DOHH2 (cell line): ENCODE measurements at regions not wholly inside any gene's neighbourhood (a gene's known extent, or its start where the extent isn't known, plus 50 kb on each side); places are given as distances from the start of the nearest gene placed in this dataset.

Experiments
- H3F3A ChIP-seq: fragments of 200-600 bp; sonication (generic), shearing (Covaris generic); 2 replicates; pipeline ENCODE4 v1.6.0; 2016; ENCODE audit warnings: antibody characterized with exemption, mild to moderate bottlenecking; ENCODE audit not compliant: control insufficient read depth, insufficient read depth
- H3K27ac ChIP-seq: fragments of 200-600 bp; sonication (generic); 2 replicates; pipeline ENCODE4 v1.5.1; 2014; ENCODE audit warnings: low read depth, mild to moderate bottlenecking, low read length, moderate library complexity
- H3K27me3 ChIP-seq: fragments of 200-600 bp; sonication (generic); 2 replicates; pipeline ENCODE4 v1.6.1; 2014; ENCODE audit warnings: mild to moderate bottlenecking, low read length, mixed read lengths; ENCODE audit not compliant: control insufficient read depth
- H3K36me3 ChIP-seq: fragments of 200-600 bp; sonication (generic); 2 replicates; pipeline ENCODE4 v1.6.1; 2014; ENCODE audit warnings: mild to moderate bottlenecking, low read length, moderate library complexity, mixed read lengths; ENCODE audit not compliant: control insufficient read depth
- H3K4me1 ChIP-seq: fragments of 200-600 bp; sonication (generic); 2 replicates; pipeline ENCODE4 v1.6.1; 2014; ENCODE audit warnings: mild to moderate bottlenecking, low read length, mixed read lengths; ENCODE audit not compliant: control insufficient read depth
- H3K4me2 ChIP-seq: fragments of 200-600 bp; sonication (generic); 2 replicates; pipeline ENCODE4 v1.6.0; 2014; ENCODE audit warnings: mild to moderate bottlenecking, low read length, moderate library complexity
- H3K4me3 ChIP-seq: fragments of 200-600 bp; sonication (generic); 2 replicates; pipeline ENCODE4 v1.5.1; 2014; ENCODE audit warnings: mild to moderate bottlenecking, low read length, mixed read lengths
- H3K79me2 ChIP-seq: fragments of 200-600 bp; sonication (generic); 2 replicates; pipeline ENCODE4 v1.6.1; 2014; ENCODE audit warnings: mild to moderate bottlenecking, low read length, mixed read lengths; ENCODE audit not compliant: control insufficient read depth
- H3K9me2 ChIP-seq: fragments of 200-600 bp; sonication (generic); replicated peaks from 2 replicates; pipeline ENCODE4 v1.6.1; 2014; ENCODE audit warnings: mild to moderate bottlenecking, low read length, mixed read lengths; ENCODE audit not compliant: control insufficient read depth
- H3K9me3 ChIP-seq: fragments of 200-600 bp; sonication (generic); 2 replicates; pipeline ENCODE4 v1.6.1; 2014; ENCODE audit warnings: antibody characterized with exemption, low read length, mixed read lengths; ENCODE audit not compliant: control insufficient read depth, insufficient read depth
- H4K20me1 ChIP-seq: fragments of 200-600 bp; sonication (generic); 2 replicates; pipeline ENCODE4 v1.6.0; 2014; ENCODE audit warnings: low read depth, mild to moderate bottlenecking, antibody characterized with exemption, low read length, moderate library complexity; ENCODE audit not compliant: control insufficient read depth, insufficient read depth
- CTCF ChIP-seq: fragments of 200-600 bp; sonication (generic); IDR thresholded peaks from one replicate; pipeline ENCODE4 v1.5.1; 2014; ENCODE audit warnings: antibody characterized with exemption, mild to moderate bottlenecking, low read depth, low read length; ENCODE audit not compliant: poor library complexity, severe bottlenecking
- EZH2phosphoT487 ChIP-seq: fragments of 200-600 bp; sonication (generic); IDR thresholded peaks from 2 replicates; pipeline ENCODE4 v1.6.1; 2017; ENCODE audit warnings: borderline replicate concordance, mild to moderate bottlenecking, antibody characterized with exemption, low read length, moderate library complexity, mixed read lengths

DNA sequence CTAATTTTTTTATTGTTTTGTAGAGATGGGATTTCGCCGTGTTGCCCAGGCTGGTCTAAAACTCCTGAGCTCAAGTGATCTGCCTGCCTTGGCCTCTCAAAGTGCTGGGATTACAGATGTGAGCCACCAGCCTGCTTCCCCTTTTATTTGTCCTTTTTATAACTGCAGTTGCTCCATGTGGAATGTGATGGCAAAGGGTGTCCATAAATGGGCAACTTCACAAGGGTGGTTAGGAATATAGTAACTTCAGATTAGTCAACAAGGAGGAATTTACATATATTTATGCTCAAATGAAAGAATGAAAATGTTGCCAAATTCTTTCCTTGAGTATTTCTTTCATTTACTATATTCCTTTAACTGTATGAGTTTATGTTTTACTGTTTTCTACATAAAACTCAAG, 182.9 kb downstream of the BACH1 start:
- no peaks in the 10 kb centered on the region for H3K9me3 ChIP-seq
- no peaks in the 10 kb centered on the region for H3K27me3 ChIP-seq
- H3K79me2 ChIP-seq, result no peaks in the 10 kb centered on the region
- H3K36me3 ChIP-seq, result no peaks in the 10 kb centered on the region
- no peaks in the 10 kb centered on the region for H3F3A ChIP-seq
- H3K4me3 ChIP-seq, result no peak overlapping the region
- H3K4me2 ChIP-seq, result no peak overlapping the region
- H3K4me1 ChIP-seq, result peaks cover 4% of the 10 kb centered on the region
- H3K9me2 ChIP-seq, result no peaks in the 10 kb centered on the region
- H4K20me1 ChIP-seq, result no peaks in the 10 kb centered on the region
- no peak overlapping the region for H3K27ac ChIP-seq
- TF ChIP-seq CTCF, result no peak
- no peak for TF ChIP-seq EZH2phosphoT487

- no peaks in the 10 kb centered on the region for H3K79me2 ChIP-seq
- no peak for TF ChIP-seq EZH2phosphoT487
- no peak for TF ChIP-seq CTCF
- no peak overlapping the region for H3K4me2 ChIP-seq
- H3K36me3 ChIP-seq, result no peaks in the 10 kb centered on the region
- no peaks in the 10 kb centered on the region for H3K27me3 ChIP-seq
- no peaks in the 10 kb centered on the region for H3K9me2 ChIP-seq
- H3K27ac ChIP-seq, result no peak overlapping the region
- no peaks in the 10 kb centered on the region for H4K20me1 ChIP-seq
- no peaks in the 10 kb centered on the region for H3K4me1 ChIP-seq
- no peak overlapping the region for H3K4me3 ChIP-seq
- no peaks in the 10 kb centered on the region for H3K9me3 ChIP-seq
- no peaks in the 10 kb centered on the region for H3F3A ChIP-seq
Measured at GRCh38 chr21:29486306-29486807, 187.6 kb downstream of the BACH1 start.
